ENCODE measurements at regions not wholly inside any gene's neighbourhood (a gene's known extent, or its start where the extent isn't known, plus 50 kb on each side); places are given as distances from the start of the nearest gene placed in this dataset.
"Not testable (repeated sequence)": the region's sequence is repeated elsewhere in the genome, so short reads cannot be mapped to it uniquely, and the experiment has no call there.

DNA sequence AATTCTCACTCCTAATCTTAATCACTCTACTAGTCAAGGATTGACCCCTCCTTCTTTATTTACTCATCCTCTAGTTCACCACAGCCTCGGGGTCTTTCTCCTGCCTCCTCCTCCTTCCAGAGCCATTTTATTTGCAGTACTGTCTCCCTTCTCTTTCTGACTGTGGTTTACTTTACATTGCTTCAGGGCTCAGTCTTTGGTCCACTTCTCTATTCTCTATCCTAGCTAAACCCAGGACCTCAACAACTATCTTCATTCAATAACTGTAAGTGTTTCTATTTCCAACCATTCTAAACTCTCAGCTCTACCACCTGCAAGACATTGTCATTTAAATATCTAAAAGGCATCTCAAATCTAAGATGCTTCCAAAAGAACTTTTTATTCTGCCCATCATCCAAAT is 493.8 kb downstream of the TTLL7 start:
- DNase-seq, result no peak

DNA sequence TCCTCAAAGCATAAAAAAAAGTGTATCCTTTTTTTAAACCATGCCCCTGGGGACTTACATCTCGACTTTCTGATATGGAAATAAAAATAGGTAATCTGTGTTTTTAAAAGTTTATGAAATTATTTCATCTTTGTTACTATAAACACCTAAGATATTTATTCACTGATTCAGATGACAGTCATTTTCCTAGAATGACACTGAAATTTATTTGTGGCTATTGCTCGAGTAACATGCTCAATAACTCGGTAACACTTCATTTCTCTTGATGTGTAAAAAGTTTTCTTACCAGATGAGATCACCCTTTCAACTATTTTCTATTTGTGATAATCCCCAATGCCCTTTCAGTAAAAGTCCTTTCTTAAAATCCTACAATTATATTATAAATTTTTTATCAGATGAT is 495.8 kb downstream of the TTLL7 start:
- no peak for DNase-seq

DNA sequence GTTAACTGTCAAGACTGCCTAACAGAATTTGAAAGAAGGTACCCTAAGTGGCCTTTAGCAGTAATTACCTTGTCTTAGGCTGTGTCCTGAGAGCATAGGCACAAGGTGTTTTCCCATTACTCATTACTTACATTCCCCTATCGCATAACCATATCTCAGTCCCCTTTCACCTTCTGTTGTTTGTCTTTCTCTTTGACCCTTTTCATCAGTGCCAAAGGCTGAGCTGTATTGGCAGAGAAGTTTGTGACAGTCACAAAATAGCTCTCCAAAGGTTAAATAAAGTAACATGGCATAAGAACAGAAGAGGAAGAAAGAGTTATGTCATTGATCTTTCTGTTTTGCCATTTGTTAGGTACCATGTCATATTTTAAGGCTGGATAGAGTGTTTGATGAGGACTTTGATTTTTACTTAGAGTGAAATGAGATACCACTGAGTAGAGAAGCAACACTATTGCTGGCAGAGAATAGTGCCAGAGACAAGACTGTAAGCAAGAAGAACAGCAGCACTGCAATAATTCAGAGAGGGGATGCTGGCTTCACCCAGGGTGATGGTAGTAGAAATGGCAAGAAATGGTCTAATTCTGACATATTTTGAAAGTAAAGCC is 497.8 kb downstream of the TTLL7 start:
- DNase-seq, result no peak

DNA sequence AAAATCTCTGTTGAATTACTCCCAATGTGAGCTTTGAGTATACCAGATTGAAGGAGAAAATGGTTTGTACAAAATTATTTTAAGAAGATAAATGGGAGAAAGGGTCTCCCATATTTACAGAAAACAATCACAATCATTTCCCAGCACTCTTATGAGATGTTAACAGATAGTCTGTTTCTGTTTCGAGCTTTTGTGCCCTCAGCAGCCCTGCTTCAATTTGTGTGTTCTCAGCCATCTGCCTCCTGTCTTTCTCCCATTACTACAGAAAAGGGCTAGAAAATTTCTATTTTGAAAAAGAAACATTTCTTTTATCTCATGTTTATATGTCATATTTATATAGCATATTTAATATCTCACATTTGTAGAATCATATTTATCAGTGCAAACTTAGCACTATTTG is 498.4 kb downstream of the TTLL7 start:
- DNase-seq, result no peak

DNA sequence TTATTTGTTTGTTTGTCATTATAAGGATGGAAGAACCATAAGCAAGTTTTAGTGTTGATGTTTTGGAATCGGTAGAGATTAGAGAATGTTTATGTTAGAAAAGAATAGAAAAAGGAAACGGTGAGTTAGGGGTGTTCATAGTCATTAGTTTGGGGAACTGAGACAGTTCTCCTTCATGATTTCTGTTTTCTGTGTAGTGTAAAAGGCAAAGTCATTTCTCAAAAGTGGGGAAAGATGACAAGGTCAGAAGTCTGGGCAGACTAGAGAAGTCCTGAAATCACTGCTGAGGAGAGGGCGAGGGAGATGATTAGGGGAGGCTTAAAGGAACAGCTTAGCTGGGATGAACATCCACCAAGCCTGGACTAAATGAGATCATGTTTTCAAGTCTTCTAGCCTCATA is 498.9 kb downstream of the TTLL7 start:
- DNase-seq, result no peak

DNA sequence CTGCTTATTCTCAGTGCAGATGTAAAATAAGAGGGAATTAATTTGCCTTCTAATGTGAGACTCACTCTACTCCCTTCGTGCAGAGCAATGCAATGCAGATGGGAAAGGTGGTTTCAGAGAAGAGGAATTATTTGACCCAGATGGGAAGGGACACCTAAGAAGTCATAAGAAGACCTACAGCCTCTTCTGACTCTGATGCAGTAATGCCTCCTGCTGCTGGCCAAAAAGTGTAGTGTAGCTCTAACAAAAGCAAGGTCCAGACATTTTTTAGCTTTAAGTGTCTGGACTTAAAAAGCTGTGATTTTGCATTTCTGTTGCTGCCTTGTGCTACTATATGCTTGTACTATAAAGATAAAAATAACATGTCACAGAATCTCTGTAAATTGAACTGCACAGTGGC is 501.4 kb downstream of the TTLL7 start:
- no peak for DNase-seq

DNA sequence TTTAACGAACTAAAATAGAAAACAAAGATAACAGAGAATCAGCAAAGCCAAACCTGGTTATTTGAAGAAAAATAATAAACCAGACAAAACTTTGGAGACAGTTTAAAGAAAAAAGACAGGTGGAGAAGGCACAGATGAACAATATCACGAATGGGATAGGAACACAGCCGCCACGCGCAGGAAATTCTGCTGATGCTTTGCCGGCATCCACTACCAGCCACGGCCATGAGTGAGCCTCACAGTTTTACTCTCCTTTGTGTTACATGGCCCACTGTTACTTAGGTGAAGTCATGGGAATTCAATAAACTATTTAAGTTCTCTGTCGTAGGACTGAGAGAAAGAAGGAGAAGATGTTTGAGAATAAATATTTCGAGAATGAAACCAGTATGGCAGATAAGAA is 503.4 kb downstream of the TTLL7 start:
- DNase-seq, result no peak

DNA sequence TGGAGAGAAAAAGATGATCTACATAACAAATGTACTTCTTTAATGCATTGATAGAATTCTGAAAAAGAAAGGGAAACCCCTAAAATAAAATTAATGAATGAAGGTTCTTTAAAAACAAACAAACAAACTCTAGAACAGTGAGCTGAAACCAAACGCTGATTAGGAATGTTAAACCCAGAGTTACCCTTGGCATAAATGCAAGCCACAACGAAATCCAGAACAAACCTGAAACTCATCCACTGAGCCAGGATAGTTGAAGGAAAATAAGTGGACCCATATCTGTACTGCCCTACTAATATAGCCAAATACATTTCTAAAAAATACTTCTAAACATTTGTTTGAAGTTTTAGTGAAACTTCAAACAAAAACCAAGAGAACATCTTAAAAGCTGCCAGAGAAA is 505.3 kb downstream of the TTLL7 start:
- DNase-seq, result no peak

DNA sequence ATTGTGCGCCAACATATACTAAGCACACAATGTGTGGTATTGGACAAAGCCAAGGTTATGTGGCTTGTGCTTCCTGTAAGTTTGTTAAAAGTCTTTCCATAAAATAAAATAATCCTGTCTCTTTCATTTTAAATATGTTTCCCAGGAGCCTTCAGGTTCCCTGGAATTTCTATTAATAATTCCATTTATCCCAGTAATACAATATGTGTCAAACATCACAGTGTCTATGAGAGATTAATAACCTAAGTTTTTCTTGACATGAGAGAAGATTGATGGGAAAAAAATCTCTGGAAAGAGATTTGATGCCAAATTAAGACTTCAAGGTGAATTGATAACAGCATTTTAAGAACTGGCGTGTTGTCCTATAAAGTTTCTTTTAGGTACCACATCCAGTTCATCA is 507.0 kb downstream of the TTLL7 start:
- no peak for DNase-seq

DNA sequence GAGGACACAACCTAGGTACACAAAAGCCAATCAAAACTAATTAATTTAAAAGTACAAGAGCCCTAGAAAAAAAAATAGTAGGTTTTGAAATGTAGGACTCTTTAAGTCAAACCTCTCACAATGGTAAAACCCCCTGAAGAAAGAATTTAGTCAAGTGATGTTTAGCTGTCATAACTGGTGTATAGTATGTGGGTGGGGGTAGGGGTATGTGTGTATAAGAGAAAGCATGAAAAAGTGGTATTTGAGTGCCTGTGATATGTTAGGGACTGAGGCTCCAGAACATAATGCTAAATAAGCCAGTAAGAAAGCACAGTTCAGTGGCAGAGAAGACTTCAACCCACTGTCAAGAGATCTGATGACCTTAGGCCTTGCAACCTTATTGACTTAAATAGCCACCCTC is 507.9 kb downstream of the TTLL7 start:
- DNase-seq, result no peak

DNA sequence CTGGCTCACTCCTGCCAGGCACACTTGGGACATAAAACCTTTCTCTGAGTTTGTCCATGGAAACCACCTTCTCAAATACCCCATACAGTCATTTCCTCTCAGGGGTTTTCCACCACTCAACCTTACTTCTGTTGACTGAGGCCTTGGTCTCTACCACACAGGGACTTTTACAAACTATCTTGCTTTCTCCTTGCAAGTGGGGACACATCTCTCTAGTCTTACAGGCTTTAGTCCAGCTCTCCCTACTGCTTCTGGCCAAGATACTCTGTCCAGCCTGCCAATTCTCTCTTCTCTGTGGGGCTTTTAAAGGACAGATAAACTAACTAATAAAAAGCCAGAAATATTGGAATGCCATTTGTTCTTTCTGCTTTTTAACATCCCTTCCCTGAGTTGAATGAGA is 510.8 kb downstream of the TTLL7 start:
- not testable (repeated sequence) for DNase-seq

DNA sequence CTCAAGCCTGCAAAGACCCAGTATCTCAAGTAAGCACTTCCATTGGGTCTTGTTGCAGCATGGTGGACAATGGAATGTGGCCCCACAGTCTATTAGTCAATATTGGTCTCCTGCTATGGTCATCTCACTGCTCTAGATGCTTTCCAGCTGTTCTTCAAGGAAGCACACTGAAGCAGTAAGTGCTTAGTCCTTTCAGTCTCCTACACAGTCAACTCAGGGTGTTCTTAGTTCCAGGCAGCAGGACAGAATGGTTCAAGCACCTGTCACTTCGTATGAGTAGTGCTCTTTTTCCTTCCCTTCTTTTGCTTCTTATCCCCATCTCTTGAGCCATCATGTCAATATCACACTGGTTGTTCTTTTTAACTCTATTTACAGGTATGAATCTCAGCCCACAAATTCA is 511.5 kb downstream of the TTLL7 start:
- DNase-seq, result not testable (repeated sequence)

DNA sequence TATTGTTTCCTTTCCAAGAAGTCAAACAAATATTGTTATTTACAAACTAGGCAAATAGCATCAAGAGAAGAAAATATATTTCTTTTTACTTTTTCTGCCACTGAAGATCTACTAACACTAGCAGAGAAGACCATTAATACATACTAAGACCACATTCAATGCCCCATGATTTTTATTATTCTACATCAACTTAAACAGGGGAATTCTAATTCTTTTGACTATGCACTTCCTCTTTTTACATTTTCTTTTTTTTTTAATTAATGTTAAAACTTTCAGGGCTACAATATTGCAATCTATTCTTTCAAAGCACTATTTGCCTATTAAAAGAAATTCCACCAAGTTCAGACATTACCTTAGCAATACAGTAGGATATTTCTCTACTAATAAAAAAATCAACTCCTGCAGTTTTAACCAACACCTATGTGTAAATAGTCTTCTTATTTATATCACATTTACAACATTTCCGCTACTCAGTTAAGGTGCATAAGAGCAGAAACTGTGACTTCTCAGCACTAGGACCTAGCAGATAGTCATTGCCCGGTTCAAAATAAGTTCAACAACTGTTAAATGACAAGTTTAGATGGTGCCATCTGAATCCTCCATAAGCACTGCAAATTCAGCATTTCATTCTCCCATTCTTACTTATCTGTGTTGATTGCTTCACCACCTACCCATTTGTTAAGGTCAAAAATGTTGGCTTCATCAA is 513.5 kb downstream of the TTLL7 start:
- not testable (repeated sequence) for DNase-seq

DNA sequence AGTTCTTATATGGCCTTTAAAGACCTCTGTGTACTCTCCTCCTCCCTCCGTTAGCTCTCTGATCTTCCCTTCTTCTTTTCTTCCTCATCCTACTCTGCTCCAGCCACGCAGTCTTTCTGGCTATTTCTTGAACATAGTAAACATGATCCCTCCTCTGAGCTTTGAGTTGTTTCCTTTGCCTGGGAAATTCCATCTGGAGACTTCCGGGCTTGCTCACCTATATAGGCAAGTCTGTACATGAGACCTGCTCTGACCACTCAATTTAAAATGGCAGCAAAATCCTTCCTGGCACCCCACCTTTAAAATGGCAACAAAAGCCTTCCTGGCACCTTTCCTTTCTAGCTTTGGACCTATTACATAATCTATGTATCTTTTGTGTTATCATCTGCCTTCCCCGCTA is 517.6 kb downstream of the TTLL7 start:
- not testable (repeated sequence) for DNase-seq

DNA sequence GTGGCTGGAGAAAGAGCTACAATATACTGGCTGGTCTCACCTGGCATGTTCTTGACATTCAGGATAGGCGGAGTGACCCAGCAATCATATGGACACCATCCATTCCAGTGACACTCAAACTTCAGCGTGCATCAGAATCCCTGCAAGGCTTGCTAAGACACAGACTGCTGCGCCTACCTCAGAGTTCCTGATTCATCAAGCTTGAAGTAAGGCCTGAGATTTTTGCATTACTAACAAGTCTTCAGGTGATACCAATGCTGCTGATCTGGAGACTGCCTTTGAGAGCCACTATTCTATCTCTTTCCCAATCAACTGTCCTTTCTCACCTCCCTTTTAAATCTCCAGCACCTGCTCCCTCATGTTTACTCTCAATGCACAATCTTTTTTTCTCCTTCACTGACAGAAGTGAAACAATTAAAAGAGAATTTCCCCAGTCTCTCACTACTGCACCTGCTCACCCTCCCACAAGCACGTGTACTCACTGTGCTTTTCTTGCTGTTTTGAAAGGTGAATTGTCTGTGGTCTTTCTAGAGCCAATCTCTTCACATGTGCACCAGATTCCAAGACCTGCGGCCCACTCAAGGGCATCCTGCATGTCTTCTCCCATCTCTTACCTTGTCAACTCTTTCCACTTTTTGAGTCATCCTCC is 519.2 kb downstream of the TTLL7 start:
- DNase-seq, result not testable (repeated sequence)

DNA sequence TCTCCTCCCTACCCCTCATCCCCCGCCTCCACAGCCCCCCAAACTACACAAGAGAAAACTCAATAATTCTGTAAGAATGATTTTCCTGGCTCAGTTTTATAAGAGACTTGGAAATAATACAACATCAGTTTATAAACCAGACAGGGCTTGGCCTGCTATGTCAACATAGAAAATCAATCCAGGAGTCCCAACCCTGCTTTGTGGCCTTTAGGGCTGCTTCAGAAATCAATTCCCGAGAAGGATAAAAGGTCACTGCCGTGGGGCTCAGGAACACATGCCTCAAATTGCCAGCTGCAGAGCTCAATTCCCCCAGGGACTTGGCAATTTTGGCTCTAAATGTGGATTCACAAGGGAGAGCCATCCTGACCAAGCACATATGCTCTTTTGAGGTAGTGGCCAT is 520.8 kb downstream of the TTLL7 start:
- DNase-seq, result not testable (repeated sequence)

DNA sequence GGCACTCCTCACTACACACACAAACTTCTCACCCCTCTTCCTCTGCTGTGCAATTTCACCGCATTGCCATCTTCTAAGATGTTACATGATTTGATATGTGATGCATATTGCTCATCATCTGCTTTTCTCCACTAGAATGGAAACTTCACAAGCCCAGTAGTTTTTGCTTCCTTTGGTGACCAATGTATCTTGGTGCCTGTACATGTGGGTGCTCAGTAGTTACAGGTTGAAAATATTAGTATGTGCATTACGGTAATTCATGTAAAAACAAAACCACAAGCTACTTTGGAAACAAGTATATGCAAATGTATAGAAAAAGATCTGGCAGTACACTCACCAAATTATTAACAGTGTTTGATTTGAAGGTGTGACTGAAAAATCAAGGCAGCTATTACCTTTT is 522.4 kb downstream of the TTLL7 start:
- not testable (repeated sequence) for DNase-seq

DNA sequence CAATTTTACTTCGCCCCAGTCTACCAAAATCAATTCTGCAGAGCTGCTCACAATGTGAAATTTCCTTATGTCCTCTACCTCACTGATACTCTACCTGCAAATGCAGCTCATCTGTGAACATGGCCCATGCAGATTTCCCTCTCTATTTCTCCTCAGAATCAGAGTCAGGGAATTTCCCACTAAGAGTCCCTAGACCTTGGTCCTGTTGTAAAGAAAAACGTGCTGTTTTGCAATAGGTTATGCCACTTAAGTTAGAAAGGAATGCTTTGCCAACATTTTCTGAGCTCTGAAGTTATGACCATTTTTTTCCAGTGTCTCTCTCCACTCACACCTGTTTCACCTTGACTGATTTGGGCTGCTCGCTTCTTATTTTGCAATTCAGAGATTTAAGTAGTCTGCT is 524.0 kb downstream of the TTLL7 start:
- DNase-seq, result not testable (repeated sequence)

DNA sequence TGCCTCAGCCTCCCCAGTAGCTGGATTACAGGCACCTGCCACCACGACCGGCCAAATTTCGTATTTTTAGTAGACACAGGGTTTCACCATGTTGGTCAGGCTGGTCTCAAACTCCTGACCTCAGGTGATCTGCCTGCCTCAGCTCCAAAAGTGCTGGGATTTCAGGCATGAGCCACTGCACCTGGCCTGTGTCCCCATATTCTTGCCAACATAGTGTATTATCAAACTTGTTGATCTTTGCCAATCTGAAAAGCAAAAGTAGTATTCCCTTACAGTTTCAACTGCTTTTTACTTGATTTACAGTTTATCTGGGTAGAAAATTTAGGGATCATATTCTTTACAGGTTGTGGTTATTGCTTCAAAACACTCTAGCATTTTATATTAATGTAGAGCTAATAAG is 524.9 kb downstream of the TTLL7 start:
- not testable (repeated sequence) for DNase-seq

DNA sequence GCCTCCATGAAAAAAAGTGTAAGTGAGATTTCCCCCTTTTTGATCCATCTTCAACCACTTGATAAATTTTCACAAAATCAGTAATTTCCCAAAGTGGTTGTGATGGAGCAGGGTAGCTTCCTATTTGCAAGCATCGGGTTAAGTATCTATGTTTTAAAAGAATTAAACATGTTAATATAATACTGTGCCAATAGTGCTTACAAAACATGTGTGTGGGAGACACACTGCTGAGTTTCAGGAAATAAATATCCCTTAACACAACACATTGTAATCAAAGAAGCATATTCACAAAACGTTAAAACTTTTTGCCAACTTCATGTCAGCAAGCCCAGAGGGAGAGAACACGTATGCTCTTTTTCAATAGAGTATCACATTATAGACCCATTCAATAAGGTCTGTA is 526.9 kb downstream of the TTLL7 start:
- not testable (repeated sequence) for DNase-seq

DNA sequence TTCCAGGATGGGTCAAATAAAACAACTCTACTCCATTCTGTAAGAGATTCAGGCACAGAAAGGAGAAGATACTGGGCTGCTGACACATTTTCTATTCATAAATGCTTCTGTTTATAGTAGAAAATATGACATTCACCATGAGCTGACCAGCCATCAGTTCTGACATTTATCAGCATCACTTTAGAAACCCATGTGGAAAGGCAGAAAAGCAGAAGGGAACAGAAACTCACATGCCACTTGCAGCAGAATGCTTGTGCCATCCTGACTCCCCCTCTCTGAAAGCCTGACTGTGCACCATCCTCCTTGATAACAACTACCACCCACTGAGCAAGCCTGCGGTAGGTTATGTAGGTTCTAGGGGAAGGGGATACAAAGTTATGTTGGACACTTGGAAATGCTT is 527.7 kb downstream of the TTLL7 start:
- DNase-seq, result not testable (repeated sequence)

DNA sequence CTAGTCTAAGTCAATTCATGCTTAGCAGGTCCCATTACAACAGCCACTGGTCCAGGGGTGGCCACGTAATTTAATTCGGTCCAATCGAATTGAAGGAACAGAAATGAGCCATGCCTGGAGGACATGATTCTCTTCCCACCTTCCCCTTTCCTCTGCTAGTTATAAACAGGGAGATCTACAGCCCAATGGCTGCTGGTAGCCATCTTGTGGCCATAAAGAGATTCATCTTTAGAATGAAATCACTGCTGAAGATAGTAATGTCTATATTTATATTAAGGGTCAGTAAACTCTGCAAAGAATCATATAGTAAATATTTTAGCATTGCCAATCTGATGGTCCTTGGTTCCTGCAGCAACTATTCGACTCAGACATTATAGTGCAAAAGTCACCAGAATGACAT is 530.6 kb downstream of the TTLL7 start:
- not testable (repeated sequence) for DNase-seq

DNA sequence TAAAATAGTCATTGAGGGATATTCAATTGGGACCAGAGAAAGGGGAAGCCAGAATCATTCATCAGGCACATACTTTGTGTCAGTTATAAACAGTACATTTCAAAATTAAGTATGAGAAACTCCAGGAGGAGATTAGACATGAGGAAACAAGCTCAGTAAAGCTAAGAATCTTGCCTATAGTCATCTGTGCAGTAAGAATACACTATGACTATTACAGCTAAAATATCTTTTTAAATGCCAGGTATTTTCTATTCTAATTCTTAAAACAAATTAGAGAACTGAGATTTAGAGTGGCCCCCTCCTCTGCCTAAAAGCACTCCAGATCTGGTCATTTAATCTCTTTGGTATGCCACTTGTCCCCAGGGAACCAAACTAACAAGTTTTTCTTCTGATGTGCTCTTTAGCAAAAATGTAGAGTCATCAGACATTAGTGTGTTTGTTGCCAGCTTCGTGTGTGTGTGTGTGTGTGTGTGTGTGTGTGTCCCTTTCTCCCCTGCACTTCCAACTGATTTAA is 541.1 kb downstream of the TTLL7 start:
- not testable (repeated sequence) for DNase-seq

DNA sequence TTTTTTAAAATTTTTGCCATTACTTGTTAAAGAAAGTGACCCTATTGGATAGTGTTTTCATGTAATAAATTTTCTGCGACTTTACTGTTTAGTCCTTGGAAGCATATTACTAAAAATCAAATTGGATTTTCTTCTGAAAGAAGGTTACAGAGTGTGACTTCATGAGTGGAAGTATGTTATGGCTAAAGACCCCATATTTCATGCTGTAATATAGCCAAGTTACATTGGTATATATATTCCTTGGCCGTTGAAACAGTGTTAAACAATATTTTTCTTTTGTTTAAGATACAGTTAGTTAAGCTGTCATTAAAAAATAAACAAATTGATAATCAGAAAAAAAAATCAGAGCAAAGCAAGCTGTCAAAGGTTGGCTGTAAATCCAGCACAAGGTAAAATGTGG is 541.7 kb downstream of the TTLL7 start:
- DNase-seq, result not testable (repeated sequence)
